ENCODE measurements at regions not wholly inside any gene's neighbourhood (a gene's known extent, or its start where the extent isn't known, plus 50 kb on each side); places are given as distances from the start of the nearest gene placed in this dataset.

GRCh38 chr4:77352192-77352591 is 195.2 kb downstream of the CCNG2 start:
- H2BK12ac ChIP-seq (ENCODE audit: insufficient read length, low read depth, low read length), result no peak overlapping the region
- Mint-ChIP-seq H3K27me3 (ENCODE audit: low read depth) (peaks cover 7% of the 10 kb centered on the region), H3K27ac (no peak overlapping the region), H3K4me3 (no peak overlapping the region), H3K4me1 (no peaks in the 10 kb centered on the region), H3K9me3 (no peaks in the 10 kb centered on the region), H3K36me3 (ENCODE audit: insufficient read depth in 1 of 3, low read depth in 3 of 3) (no peaks in the 10 kb centered on the region)
- H4K91ac ChIP-seq (ENCODE audit: insufficient read length, low read depth, low read length), result no peak overlapping the region
- H3K14ac ChIP-seq (ENCODE audit: insufficient read depth, low read length), result no peak overlapping the region
- no peak overlapping the region for H4K5ac ChIP-seq (ENCODE audit: insufficient read length, low read depth, low read length)
- H4K20me1 ChIP-seq (ENCODE audit: control insufficient read depth, insufficient read depth, insufficient read length), result no peaks in the 10 kb centered on the region
- no peaks in the 10 kb centered on the region for H3K27me3 ChIP-seq (ENCODE audit: insufficient read depth, low read length)
- no peak for TF ChIP-seq CTCF (conservative IDR thresholded peaks at IDR 0.05)
- H3K4ac ChIP-seq (ENCODE audit: low read depth, low read length), result no peak overlapping the region
- H2BK15ac ChIP-seq (ENCODE audit: low read depth, low read length), result no peak overlapping the region
- H3K18ac ChIP-seq (ENCODE audit: insufficient read length, low read depth, low read length), result no peak overlapping the region
- H3K79me1 ChIP-seq (ENCODE audit: insufficient read depth, low read depth, low read length, poor library complexity, severe bottlenecking), result no peaks in the 10 kb centered on the region
- DNase-seq, result no peak
- no peak overlapping the region for H2BK120ac ChIP-seq (ENCODE audit: low read depth, low read length, poor library complexity, severe bottlenecking)
- H2AFZ ChIP-seq (ENCODE audit: low read length), result no peak overlapping the region
- no CpG with 5 or more reads among the region's 1 CpG for WGBS (ENCODE audit: extremely low coverage, insufficient read length, low lambda C conversion rate)
- H2AK5ac ChIP-seq (ENCODE audit: insufficient read length, low read length), result no peak overlapping the region
- H3K79me2 ChIP-seq (ENCODE audit: insufficient read depth, low read length), result no peaks in the 10 kb centered on the region
- H3K4me2 ChIP-seq (ENCODE audit: insufficient read depth, insufficient read length, low read length), result no peak overlapping the region
- no peak overlapping the region for H4K8ac ChIP-seq (replicated peaks; ENCODE audit: insufficient read length, low read depth, low read length)
- no peaks in the 10 kb centered on the region for H3K4me1 ChIP-seq (ENCODE audit: insufficient read depth, low read length)
- no peak overlapping the region for H3T11ph ChIP-seq (ENCODE audit: low read length)
- H3K27ac ChIP-seq (ENCODE audit: insufficient read length, low read depth, low read length), result no peak overlapping the region
- H2BK5ac ChIP-seq (ENCODE audit: insufficient read length, low read length), result no peak overlapping the region
- H2BK20ac ChIP-seq (ENCODE audit: low read depth, low read length, poor library complexity, severe bottlenecking), result no peak overlapping the region
- H3K9me3 ChIP-seq (ENCODE audit: control insufficient read depth, low read depth, low read length), result no peaks in the 10 kb centered on the region
- no peaks in the 10 kb centered on the region for H3K23me2 ChIP-seq (ENCODE audit: insufficient read length, low read depth, low read length, poor library complexity, severe bottlenecking)
- H3K56ac ChIP-seq (ENCODE audit: insufficient read length, low read depth, low read length), result no peak overlapping the region
- no peak overlapping the region for H3K9ac ChIP-seq (ENCODE audit: extremely low read depth, insufficient read length, low read length)
- no peak overlapping the region for H3K23ac ChIP-seq (ENCODE audit: insufficient read length, low read depth, low read length)
